ENCODE measurements at regions not wholly inside any gene's neighbourhood (a gene's known extent, or its start where the extent isn't known, plus 50 kb on each side); places are given as distances from the start of the nearest gene placed in this dataset.

DNA sequence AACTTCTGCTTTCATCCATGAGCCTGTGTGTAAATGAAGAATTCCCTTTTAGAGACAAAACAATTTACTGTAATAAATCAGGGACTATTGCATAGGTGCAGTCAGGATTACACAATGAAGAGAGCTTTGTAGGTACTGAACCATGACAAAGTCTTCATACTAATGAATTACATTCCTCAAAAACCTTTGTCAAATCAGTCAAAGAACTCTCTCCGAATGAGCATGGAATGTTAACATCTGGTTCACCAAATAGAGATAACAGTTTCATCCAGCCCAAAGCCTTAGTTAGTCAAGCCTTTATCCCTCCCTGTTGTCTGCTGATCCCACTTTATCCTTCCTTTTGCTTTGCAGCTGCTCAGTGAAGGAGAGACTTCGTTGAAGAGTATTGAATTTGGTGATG lies 62.9 kb upstream of the DMRTA1 start:
- TF ChIP-seq, protein P1, sequence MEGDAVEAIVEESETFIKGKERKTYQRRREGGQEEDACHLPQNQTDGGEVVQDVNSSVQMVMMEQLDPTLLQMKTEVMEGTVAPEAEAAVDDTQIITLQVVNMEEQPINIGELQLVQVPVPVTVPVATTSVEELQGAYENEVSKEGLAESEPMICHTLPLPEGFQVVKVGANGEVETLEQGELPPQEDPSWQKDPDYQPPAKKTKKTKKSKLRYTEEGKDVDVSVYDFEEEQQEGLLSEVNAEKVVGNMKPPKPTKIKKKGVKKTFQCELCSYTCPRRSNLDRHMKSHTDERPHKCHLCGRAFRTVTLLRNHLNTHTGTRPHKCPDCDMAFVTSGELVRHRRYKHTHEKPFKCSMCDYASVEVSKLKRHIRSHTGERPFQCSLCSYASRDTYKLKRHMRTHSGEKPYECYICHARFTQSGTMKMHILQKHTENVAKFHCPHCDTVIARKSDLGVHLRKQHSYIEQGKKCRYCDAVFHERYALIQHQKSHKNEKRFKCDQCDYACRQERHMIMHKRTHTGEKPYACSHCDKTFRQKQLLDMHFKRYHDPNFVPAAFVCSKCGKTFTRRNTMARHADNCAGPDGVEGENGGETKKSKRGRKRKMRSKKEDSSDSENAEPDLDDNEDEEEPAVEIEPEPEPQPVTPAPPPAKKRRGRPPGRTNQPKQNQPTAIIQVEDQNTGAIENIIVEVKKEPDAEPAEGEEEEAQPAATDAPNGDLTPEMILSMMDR (conservative IDR thresholded peaks at IDR 0.05 in 1 of 2, IDR thresholded peaks at IDR 0.05 in 1 of 2; ENCODE audit: extremely low read depth in 1 of 2, insufficient read depth in 1 of 2, low read depth in 1 of 2, low read length in 2 of 2): no peak
- no peak for TF ChIP-seq EZH2 (IDR thresholded peaks at IDR 0.05; ENCODE audit: borderline replicate concordance, low read length)
